Sciatic nerve (tissue), 2 donors: ENCODE measurements at regions not wholly inside any gene's neighbourhood (a gene's known extent, or its start where the extent isn't known, plus 50 kb on each side); places are given as distances from the start of the nearest gene placed in this dataset.
"Not testable (repeated sequence)": the region's sequence is repeated elsewhere in the genome, so short reads cannot be mapped to it uniquely, and the experiment has no call there.

Experiments used
- ATAC-seq: fragments of 200-7000 bp; cut with Tn5 transposase; one replicate; pipeline ENCODE4 v1.9.1; 2020; ENCODE audit warnings: mild to moderate bottlenecking, moderate library complexity
- DNase-seq: peaks from one replicate; pipeline ENCODE4 v3.0.0-alpha.2; 2020; ENCODE audit warnings: low spot score
- intact Hi-C: fragments of 100-400 bp; cut with DNase I; formaldehyde crosslinking; loops from one replicate; pipeline ENCODE4 v1.14.2; 2022
- donor health status: DM: no; HTN: no; CAD: no.
- donor health status: DM: no; HTN: no; CAD: no.

DNA sequence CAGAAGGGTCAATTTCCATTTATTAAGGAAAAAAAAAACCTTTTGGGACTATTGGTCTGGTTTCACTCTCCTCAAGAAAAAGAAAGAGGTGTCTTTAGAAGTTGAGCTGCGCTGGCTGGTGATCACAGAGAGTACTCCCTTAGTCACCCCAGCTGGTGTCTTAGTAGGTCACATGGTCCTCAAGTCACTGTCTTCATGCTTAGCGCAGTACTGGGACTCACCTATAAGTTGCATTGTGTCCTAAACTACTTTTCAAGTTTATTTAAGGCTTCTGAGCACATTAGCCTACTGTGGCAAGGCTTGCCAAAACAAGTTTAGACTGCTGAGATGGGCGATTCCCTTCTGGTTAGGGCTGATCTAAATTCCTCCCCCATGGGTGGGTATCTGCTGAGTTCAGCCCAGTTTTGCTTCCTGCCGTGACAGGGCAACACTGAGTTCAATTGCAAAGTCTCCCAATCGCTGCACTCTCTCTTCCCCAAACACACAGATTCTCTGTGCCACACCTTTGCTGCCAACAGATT, 824.9 kb upstream of the CRIM1 start:
- DNase-seq (no peak), ATAC-seq (no peak)
- intact Hi-C loops: no loop called here

DNA sequence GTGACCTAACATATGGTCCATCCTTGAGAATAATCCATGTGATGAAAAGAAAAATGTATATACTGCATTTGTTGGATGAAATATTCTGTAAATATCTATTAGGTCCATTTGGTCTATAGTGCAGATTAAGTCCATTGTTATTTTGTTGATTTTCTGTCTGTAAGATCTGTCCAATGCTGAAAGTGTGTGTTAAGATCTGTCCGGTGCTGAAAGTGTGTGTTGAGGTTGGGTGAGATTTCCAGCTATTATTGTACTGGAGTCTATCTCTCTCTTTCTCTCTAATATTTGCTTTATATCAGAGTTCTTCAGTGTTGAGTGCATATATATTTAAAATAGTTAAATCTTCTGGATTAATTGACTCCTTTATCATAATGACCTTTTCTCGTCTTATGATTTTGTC, 828.8 kb upstream of the CRIM1 start:
- intact Hi-C loops: no loop called here
- no peak for ATAC-seq
- DNase-seq: no peak

DNA sequence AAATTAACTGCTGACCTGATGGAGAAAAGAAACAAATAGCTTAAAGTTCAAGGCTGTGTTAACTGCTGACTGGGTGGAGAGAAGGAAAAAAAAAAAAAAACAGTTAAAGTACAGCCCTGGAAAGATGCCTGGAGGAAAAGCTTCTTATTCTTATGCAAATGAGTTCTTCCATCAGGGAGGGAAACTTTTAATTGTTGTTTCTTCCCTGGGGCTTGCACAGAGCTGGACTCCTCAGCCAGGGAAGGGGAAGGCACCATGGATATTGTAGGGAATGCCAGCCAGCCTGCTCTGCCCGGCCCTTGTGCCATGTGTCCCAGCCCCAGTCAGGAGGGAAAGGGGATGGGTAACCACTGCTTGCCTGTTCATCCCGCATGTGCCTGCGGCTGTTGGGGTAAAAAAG, 833.1 kb upstream of the CRIM1 start:
- intact Hi-C loops: no loop called here
- DNase-seq (no peak), ATAC-seq (no peak)

DNA sequence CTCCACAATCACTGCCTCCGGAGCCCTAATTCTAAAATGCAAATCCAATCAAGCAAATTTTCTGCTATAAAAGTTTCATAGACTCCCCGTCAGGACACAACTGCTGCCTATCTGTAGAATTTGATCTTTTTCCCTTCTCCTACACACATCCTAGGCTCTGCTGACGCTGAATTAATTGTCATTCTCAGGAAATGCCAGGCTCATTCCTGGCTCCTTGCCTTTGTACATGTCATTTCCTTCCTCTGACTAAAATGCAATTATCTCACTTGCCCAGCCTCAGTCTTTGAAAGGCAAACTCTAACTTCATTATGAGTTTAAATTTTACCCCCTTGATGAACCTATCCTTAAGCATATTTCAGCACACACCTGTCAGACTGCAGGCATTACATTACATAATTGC, 844.9 kb upstream of the CRIM1 start:
- intact Hi-C loops: no loop called here
- DNase-seq: no peak
- no peak for ATAC-seq

DNA sequence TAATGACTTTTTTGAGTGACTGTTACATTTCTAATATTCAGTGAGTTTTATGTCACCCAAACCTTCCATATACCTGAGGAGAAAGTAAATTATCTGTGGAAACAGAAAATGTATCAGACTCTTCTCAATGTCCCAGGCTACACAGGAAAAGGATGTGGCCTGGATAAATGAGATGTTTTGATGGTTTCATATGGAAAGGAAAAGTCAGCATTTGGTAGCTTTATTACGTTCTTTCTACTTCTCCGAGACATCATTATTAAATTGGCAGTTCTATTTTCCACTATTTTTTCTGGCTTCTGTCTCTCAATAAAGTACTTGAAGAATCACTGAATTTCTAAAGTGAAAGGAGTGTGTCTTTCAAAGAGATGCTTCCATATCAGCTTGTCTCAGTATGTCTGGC, 847.0 kb upstream of the CRIM1 start:
- intact Hi-C loops: no loop called here
- DNase-seq: no peak
- ATAC-seq: no peak

DNA sequence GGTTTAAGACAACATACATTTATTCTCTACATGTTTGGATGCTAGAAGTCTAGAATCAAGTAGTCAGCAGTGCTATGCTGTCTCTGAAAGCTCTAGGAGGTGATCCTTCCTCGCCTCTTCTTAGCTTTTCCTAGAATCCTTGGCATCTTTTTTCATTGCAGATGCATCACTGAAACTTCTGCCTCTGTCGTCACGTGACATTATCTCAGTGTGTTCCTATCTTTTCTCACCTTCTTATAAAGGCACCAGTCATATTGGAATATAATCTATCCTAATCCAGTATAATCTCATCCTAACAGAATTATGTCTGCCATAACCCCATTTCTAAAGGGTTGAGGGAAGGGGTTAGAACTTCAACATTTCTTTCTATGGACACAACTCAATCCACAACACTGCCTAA, 851.2 kb upstream of the CRIM1 start:
- DNase-seq: no peak
- intact Hi-C loops: no loop called here
- ATAC-seq: no peak

DNA sequence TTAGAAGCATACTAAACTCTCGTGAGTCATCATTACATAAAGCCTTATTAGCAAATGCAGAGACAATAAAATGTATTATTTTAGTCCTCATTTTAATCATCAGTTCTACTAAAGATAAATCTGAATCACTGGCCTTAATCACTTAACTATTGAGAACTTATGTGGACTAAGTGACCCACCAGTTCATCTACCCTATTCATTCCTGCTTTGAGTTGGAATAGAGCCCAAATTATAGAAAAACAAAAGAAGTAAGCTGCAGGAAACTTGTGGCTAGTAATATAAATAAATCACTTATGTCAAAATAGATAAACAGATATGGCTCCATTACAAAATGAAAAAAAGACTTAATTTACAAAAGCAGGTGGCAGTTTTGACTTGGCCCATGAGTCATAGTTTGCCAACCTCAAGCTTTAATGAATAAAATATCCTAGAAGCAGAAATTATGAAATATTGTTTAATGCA, 851.8 kb upstream of the CRIM1 start:
- no peak for ATAC-seq
- DNase-seq: no peak
- intact Hi-C loops: no loop called here

DNA sequence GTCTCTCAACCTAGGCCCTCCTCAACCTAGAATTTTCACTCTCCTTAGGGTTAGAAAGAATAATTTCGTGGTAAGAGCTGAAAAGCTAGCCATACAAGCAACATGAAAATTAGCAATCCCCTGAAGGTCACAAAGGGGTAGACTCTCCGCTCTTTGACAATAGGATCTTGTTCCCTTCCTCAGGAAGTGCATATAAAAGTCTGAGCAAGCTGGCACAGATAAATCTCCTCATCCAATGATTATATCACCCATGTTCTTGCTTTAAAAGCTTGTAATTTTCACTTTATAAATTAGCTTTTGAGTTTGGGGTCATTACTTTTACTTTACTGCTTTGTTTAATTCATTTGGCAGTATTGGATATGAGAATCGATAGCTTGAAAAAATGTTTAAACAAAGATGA, 852.3 kb upstream of the CRIM1 start:
- no peak for DNase-seq
- ATAC-seq: no peak
- intact Hi-C loops: no loop called here

DNA sequence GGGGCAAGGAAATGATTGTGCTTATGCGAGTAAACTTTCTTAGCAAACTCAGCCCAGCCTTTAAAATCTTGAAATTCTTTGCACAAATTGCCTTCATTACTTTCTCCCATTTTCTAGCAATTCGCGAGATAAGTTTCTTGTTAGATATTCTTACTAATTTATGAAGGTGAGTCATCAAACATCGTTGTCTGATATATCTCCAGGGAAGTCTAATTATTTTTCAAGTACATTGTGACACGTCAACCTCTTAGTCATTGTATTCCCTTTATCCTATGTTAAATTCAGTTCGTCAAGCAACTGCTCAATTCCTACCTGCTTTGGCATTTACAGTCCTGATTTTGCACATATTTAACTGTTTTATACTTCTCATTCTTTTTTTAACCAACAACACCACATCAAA, 854.5 kb upstream of the CRIM1 start:
- ATAC-seq (no peak), DNase-seq (no peak)
- intact Hi-C loops: no loop called here

DNA sequence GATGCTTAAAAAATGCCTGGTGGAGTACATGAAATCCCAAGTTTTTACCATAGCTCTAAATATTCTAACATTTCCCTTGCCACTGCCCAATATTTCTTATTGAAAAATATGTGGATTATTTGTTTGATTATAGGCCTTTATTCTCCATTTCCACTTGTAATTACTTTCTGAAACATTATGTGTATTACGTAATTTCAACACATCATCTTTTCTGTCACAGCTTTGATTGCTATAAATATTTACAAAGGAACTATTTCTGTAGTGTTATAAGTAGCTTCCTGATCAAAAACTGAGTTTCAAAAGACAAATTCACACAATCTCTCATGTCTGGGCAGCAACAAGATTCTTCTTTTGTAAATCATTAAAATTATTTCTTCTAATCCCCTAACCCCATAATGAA, 859.6 kb upstream of the CRIM1 start:
- no peak for ATAC-seq
- DNase-seq: no peak
- intact Hi-C loops: no loop called here

DNA sequence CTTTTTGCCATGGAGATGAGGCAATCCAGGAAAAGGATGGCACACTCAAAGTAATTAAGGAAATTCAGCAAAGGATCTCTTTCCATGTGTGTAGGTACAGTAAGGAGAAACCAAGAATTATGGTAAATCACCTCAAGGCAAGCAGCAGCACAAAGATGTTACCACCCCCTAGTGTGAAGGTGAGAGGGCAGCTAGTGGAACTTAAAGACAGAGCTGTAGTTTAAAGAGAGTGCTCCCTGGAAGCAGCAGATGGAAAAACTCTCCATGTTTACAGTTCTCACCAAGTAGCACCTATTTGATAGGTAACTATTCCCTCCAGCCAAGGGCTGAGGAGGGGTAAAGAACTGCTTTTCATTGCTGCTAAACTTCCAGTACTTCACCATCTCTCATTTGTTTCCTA, 860.4 kb upstream of the CRIM1 start:
- no peak for DNase-seq
- no peak for ATAC-seq
- intact Hi-C loops: no loop called here

DNA sequence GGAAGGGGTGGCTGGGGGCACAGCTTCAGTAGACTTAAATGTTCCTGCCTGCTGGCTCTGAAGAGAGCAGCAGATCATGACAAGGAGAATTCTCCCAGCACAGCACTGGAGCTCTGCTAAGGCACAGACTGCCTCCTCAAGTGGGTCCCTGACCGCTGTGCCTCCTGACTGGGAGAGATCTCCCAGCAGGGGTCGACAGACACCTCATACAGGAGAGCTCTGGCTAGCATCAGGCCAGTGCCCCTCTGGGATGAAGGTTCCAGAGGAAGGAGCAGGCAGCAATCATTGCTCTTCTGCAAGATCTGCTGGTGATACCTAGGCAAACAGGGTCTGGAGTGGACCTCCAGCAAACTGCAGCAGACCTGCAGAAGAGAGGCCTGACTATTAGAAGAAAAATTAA, 877.5 kb upstream of the CRIM1 start:
- ATAC-seq, intact Hi-C loops, DNase-seq: not testable (repeated sequence)

DNA sequence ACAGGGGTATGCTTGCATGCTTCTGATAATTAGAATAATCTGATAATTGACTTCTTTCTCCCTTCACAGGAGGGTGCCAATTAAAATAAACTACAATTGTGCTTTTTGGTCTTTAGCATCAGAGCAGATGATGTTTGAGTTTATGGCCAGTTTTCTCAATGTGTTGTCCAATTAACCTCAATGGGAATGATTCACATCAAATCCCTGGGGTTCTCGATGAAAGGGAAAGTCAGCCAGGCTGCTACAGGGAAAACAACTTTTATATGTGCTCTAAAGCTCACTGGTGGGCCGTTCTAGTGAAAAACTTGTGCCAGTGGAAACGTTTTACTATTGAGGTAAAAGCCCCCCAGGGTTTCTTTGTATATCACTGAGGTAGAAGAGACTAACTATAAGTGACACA, 887.3 kb upstream of the CRIM1 start:
- intact Hi-C loops: no loop called here
- ATAC-seq (no peak), DNase-seq (no peak)

DNA sequence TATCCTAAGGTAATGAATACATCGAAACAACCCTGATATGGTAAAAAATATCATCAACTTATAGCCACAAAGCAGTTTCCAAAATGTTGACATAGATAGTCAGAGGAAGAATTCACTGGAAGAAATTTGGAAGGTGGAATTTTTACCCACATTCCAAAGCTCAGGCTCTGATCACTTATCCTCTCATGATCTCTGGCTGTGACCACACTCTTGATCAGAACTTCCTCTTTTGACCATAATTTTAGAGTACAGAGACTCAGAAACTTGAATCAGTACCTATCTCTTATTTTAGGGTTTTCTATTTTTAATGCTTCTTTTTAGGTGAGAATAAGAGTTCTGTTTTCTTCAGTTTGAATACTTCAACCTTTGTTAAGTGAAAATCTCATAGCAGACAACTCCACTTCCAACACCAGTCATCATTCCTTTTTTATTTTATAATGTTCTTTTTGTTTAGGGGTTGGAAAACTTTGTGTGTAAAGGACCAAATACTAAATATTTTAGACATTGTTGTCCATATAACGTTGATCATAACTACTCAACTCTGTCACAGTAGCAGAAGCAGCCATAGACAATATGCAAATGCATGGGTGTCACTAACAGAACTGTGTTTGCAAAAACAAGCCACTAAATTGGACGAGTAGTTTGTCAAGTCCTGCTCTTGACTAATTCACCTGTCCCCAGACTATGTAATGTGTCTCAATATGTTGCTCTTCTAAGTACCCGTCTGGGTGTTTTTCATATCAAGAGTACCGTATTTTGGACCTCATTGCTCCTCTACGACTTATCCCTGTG, 891.6 kb upstream of the CRIM1 start:
- intact Hi-C loops: no loop called here
- ATAC-seq (no peak), DNase-seq (no peak)

DNA sequence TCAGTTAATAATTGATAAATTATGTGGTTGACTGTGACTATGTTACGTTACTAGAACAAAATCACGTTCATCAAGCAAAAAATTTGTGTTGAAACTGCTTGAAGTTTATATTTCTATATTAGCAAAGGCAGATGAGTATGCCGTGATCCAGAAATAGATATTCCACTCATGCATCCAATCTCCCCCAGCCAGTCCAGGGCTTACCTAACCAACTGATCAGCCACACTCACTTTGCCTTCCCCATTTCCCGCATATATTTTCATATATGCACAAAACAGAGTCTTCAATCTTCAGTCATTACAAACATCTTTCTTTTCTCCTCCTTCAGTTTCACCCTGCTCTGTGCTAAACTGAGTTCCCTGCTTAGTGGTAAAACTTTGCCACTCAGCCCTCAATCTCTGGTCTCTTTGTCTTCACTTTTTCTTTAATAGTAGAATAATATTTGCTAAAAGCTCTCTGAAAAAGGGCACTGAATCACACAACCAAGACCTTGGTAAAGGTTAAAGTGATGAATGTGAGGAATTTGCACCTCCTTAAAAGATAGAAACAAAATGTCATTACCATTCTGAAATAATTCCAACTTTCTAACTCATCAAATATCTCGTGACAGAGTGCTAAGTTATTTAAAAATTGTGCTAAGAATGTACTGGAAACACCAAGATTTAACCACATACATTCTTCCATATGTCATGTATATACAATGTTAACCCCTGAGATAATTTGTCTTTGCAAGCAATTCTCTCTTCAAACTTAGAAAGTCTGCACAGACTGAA, 893.2 kb upstream of the CRIM1 start:
- intact Hi-C loops: no loop called here
- DNase-seq: no peak
- no peak for ATAC-seq

DNA sequence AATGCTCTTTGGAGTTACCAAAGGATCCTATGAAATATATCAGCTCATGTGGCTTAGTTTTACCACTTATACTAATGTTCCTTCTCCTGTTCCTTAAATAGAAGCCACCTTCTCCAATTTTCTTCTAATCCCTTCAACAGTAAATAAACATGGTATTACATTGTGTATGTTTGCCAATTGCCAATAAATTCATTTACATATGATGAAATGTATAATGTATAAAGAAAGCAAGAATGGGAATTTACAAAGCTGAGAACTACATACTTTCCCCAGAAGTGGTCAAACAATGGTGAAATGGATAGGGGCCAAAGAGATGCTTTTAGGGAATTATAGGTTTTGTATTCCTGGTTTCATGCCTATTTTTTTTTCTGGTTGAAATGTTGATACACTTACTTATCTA, 894.2 kb upstream of the CRIM1 start:
- ATAC-seq: no peak
- intact Hi-C loops: no loop called here
- no peak for DNase-seq

DNA sequence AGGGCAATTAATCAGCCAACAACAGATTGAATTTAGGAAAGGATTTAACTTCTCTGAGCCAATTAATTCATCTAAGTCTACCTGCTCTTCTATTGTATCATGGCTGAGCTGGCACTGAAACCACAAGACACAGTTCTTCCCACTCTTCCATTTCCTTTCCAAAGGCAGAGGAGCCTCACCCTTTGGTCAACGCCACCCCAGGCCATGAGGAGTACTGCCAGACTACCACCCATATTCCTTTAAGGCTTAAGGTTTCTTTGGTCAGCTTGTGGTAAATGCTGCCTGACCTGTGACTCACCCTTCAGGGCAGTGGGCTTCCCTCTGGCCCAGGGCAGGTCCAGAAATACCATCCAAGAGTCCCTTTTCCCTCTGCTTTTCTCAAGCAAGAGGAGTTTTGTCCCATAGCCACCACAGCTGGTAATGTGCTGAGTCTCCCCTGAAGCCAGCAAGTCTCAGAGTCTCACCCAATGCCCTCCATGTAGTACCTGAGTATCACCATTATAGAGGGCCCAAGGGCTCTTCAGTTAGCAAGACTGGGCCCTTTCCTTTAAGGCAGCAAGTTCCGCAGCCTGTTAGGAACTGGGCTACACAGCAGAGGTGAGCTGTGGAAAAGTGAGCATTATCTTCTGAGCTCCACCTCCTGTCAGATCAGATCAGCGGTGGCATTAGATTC, 900.5 kb upstream of the CRIM1 start:
- no peak for ATAC-seq
- intact Hi-C loops: no loop called here
- DNase-seq: no peak

DNA sequence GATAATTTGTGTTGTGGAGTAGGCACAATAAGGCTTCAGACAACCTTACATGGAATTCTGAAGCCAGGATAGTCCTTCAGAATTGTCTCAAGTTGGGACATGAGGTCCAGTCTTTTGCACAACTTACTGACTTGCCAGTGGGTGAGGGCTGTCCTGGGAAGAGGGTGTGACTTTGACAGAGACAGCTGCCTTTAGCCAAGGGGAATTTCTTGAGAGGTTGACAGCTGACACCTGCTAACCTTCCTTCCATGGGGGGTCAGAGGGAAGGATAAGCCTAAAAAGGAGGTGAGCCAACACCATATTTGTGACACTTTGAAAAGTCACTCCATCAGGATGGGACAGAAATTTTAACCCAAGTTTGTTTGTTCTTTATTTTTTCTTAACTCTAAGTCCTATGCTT, 907.8 kb upstream of the CRIM1 start:
- intact Hi-C loops: no loop called here
- no peak for ATAC-seq
- DNase-seq: no peak

DNA sequence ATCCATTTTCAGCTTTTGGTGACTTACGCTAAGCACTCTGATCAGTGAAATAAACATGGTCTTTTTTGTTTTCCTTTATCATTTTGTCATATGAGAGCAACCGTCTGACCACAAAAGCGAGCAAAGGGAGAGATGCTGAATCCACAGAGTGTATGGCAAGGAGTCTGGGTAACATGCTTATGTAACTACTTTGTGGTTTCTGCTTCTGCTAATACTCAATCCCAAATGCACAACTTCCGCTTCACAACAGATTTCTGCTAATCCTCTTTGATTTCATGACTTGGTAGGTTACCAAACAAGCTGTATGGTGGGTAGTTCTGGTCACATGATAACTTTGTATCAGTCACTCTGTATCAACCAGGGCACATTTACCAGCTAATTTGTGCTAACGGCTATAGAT, 908.4 kb upstream of the CRIM1 start:
- ATAC-seq: peak; percentile 74
- no peak for DNase-seq
- intact Hi-C loops: no loop called here

DNA sequence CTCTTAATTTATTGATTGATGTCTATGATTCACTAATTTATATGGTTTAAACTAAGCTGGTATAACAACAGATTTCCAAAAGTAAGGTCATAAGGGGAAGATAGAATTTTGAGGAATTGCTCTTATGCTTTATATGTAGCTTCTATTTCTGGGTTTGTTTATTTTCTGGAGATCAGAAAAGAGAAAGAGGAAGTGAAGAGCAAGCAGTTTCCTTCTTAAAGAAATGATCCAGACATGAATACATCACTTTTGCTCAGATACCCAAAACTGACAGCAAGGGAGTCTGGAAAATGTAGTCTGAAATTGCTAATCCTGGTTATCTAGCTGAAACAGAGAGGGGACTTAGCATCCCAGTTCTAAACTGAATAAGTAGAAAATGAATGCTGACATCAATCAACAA, 912.5 kb upstream of the CRIM1 start:
- intact Hi-C loops: no loop called here

More for the DNA sequence above, 912.5 kb upstream of the CRIM1 start:
- ATAC-seq (no peak), DNase-seq (no peak)
